ENCODE measurements at regions not wholly inside any gene's neighbourhood (a gene's known extent, or its start where the extent isn't known, plus 50 kb on each side); places are given as distances from the start of the nearest gene placed in this dataset.

GRCh38 chr20:4578375-4578774 lies 107.9 kb upstream of the PRNP start:
- ChIA-PET POLR2A (no interaction called here), CTCF (no interaction called here)
- no peak overlapping the region for H3K4me3 ChIP-seq (ENCODE audit: control insufficient read depth in 1 of 7, extremely low read depth in 1 of 7, insufficient read depth in 4 of 7, low read depth in 2 of 7, low read length in 6 of 7)
- H3K27ac ChIP-seq (ENCODE audit: insufficient read depth in 1 of 2, low read depth in 1 of 2, low read length in 2 of 2, poor library complexity in 1 of 2, severe bottlenecking in 2 of 2): no peak overlapping the region
- no CpG with 5 or more reads among the region's 1 CpG for WGBS (ENCODE audit: insufficient coverage)
- H3K36me3 ChIP-seq (ENCODE audit: control insufficient read depth in 4 of 4, insufficient read depth in 4 of 4, low read length in 3 of 4): no peaks in the 10 kb centered on the region
- peaks cover 0 to 3% (median 0%) of the 10 kb centered on the region in 5 experiments for H3K27me3 ChIP-seq (replicated peaks in 2 of 5; ENCODE audit: control insufficient read depth in 4 of 5, insufficient read depth in 5 of 5, low read length in 4 of 5)
- H3K9me3 ChIP-seq (ENCODE audit: control extremely low read depth in 1 of 5, control insufficient read depth in 4 of 5, insufficient read depth in 2 of 5, low read depth in 1 of 5, low read length in 4 of 5): peaks cover 0 to 2% (median 0%) of the 10 kb centered on the region in 5 experiments
- no peak for DNase-seq
- H3K4me1 ChIP-seq (ENCODE audit: control extremely low read depth in 1 of 4, control insufficient read depth in 4 of 4, insufficient read depth in 4 of 4, low read length in 3 of 4): peaks cover 2 to 14% (median 9%) of the 10 kb centered on the region in 4 experiments

- Histone ChIP-seq H3K4me1 (ENCODE audit: control extremely low read depth in 1 of 4, control insufficient read depth in 4 of 4, insufficient read depth in 4 of 4, low read length in 3 of 4) (peaks cover 2 to 14% (median 9%) of the 10 kb centered on the region in 4 experiments), H3K9me3 (ENCODE audit: control extremely low read depth in 1 of 5, control insufficient read depth in 4 of 5, insufficient read depth in 2 of 5, low read depth in 1 of 5, low read length in 4 of 5) (peaks cover 0 to 2% (median 0%) of the 10 kb centered on the region in 5 experiments), H3K36me3 (ENCODE audit: control insufficient read depth in 4 of 4, insufficient read depth in 4 of 4, low read length in 3 of 4) (no peaks in the 10 kb centered on the region), H3K27me3 (replicated peaks in 2 of 5; ENCODE audit: control insufficient read depth in 4 of 5, insufficient read depth in 5 of 5, low read length in 4 of 5) (no peaks in the 10 kb centered on the region), H3K4me3 (ENCODE audit: control insufficient read depth in 1 of 7, extremely low read depth in 1 of 7, insufficient read depth in 4 of 7, low read depth in 2 of 7, low read length in 6 of 7) (peak overlapping the region in 3 of 7 experiments; percentile 16 to 59 (median 22)), H3K27ac (ENCODE audit: insufficient read depth in 1 of 2, low read depth in 1 of 2, low read length in 2 of 2, poor library complexity in 1 of 2, severe bottlenecking in 2 of 2) (no peak overlapping the region)
- DNase-seq: no peak
- POLR2A ChIA-PET: no interaction called here
- CTCF ChIA-PET: interaction anchor here (1.1 kb wide), 1 partner anchor 33 kb away, joined by 3 read pairs; no protein-coding TSS in a partner anchor
- 0% methylated on average over 1 of the region's 3 CpGs for WGBS (ENCODE audit: insufficient coverage)
These were observed 111.9 kb upstream of the PRNP start for GRCh38 chr20:4574356-4574690.

- CTCF ChIA-PET: interaction anchor here (1.1 kb wide), 1 partner anchor 32 kb away, joined by 3 read pairs; no protein-coding TSS in a partner anchor
- WGBS (ENCODE audit: insufficient coverage): 19% methylated on average over 6 of the region's 8 CpGs
- H3K9me3 ChIP-seq (ENCODE audit: control extremely low read depth in 1 of 5, control insufficient read depth in 4 of 5, insufficient read depth in 2 of 5, low read depth in 1 of 5, low read length in 4 of 5): peaks cover 0 to 2% (median 0%) of the 10 kb centered on the region in 5 experiments
- H3K27me3 ChIP-seq (replicated peaks in 2 of 5; ENCODE audit: control insufficient read depth in 4 of 5, insufficient read depth in 5 of 5, low read length in 4 of 5): no peaks in the 10 kb centered on the region
- no peaks in the 10 kb centered on the region for H3K36me3 ChIP-seq (ENCODE audit: control insufficient read depth in 4 of 4, insufficient read depth in 4 of 4, low read length in 3 of 4)
- DNase-seq: peak; percentile 59 to 91 (median 90)
- H3K4me1 ChIP-seq (ENCODE audit: control extremely low read depth in 1 of 4, control insufficient read depth in 4 of 4, insufficient read depth in 4 of 4, low read length in 3 of 4): peaks cover 2 to 14% (median 9%) of the 10 kb centered on the region in 4 experiments
- H3K4me3 ChIP-seq (ENCODE audit: control insufficient read depth in 1 of 7, extremely low read depth in 1 of 7, insufficient read depth in 4 of 7, low read depth in 2 of 7, low read length in 6 of 7): peak overlapping the region in 3 of 7 experiments; percentile 16 to 59 (median 22)
- POLR2A ChIA-PET: no interaction called here
- H3K27ac ChIP-seq (ENCODE audit: insufficient read depth in 1 of 2, low read depth in 1 of 2, low read length in 2 of 2, poor library complexity in 1 of 2, severe bottlenecking in 2 of 2): no peak overlapping the region
These were observed 112.5 kb upstream of the PRNP start for GRCh38 chr20:4573564-4574355.

GRCh38 chr20:4571759-4572531 lies 114.3 kb upstream of the PRNP start:
- H3K27ac ChIP-seq (ENCODE audit: insufficient read depth in 1 of 2, low read depth in 1 of 2, low read length in 2 of 2, poor library complexity in 1 of 2, severe bottlenecking in 2 of 2): no peak overlapping the region
- no peak for DNase-seq
- H3K4me3 ChIP-seq (ENCODE audit: control insufficient read depth in 1 of 7, extremely low read depth in 1 of 7, insufficient read depth in 4 of 7, low read depth in 2 of 7, low read length in 6 of 7): no peak overlapping the region
- H3K27me3 ChIP-seq (replicated peaks in 2 of 5; ENCODE audit: control insufficient read depth in 4 of 5, insufficient read depth in 5 of 5, low read length in 4 of 5): no peaks in the 10 kb centered on the region
- no peaks in the 10 kb centered on the region for H3K36me3 ChIP-seq (ENCODE audit: control insufficient read depth in 4 of 4, insufficient read depth in 4 of 4, low read length in 3 of 4)
- WGBS (ENCODE audit: insufficient coverage): 90% methylated on average over 7 of the region's 8 CpGs
- POLR2A ChIA-PET: interaction anchor here (0.7 kb wide), 1 partner anchor 196 kb away, joined by 3 read pairs; no protein-coding TSS in a partner anchor
- CTCF ChIA-PET: no interaction called here
- peaks cover 2 to 26% (median 11%) of the 10 kb centered on the region in 4 experiments for H3K4me1 ChIP-seq (ENCODE audit: control extremely low read depth in 1 of 4, control insufficient read depth in 4 of 4, insufficient read depth in 4 of 4, low read length in 3 of 4)
- H3K9me3 ChIP-seq (ENCODE audit: control extremely low read depth in 1 of 5, control insufficient read depth in 4 of 5, insufficient read depth in 2 of 5, low read depth in 1 of 5, low read length in 4 of 5): no peaks in the 10 kb centered on the region

- no peak for DNase-seq
- H3K36me3 ChIP-seq (ENCODE audit: control insufficient read depth in 4 of 4, insufficient read depth in 4 of 4, low read length in 3 of 4): no peaks in the 10 kb centered on the region
- no peaks in the 10 kb centered on the region for H3K27me3 ChIP-seq (replicated peaks in 2 of 5; ENCODE audit: control insufficient read depth in 4 of 5, insufficient read depth in 5 of 5, low read length in 4 of 5)
- H3K4me3 ChIP-seq (ENCODE audit: control insufficient read depth in 1 of 7, extremely low read depth in 1 of 7, insufficient read depth in 4 of 7, low read depth in 2 of 7, low read length in 6 of 7): no peak overlapping the region
- 100% methylated on average over 3 of the region's 3 CpGs for WGBS (ENCODE audit: insufficient coverage)
- no peak overlapping the region for H3K27ac ChIP-seq (ENCODE audit: insufficient read depth in 1 of 2, low read depth in 1 of 2, low read length in 2 of 2, poor library complexity in 1 of 2, severe bottlenecking in 2 of 2)
- ChIA-PET CTCF (no interaction called here), POLR2A (no interaction called here)
- H3K4me1 ChIP-seq (ENCODE audit: control extremely low read depth in 1 of 4, control insufficient read depth in 4 of 4, insufficient read depth in 4 of 4, low read length in 3 of 4): peaks cover 2 to 26% (median 11%) of the 10 kb centered on the region in 4 experiments
- no peaks in the 10 kb centered on the region for H3K9me3 ChIP-seq (ENCODE audit: control extremely low read depth in 1 of 5, control insufficient read depth in 4 of 5, insufficient read depth in 2 of 5, low read depth in 1 of 5, low read length in 4 of 5)
These were observed 116.4 kb upstream of the PRNP start for GRCh38 chr20:4569865-4570264.

GRCh38 chr20:4569092-4569491 lies 117.2 kb upstream of the PRNP start:
- H3K27me3 ChIP-seq (replicated peaks in 2 of 5; ENCODE audit: control insufficient read depth in 4 of 5, insufficient read depth in 5 of 5, low read length in 4 of 5): no peaks in the 10 kb centered on the region
- no peaks in the 10 kb centered on the region for H3K9me3 ChIP-seq (ENCODE audit: control extremely low read depth in 1 of 5, control insufficient read depth in 4 of 5, insufficient read depth in 2 of 5, low read depth in 1 of 5, low read length in 4 of 5)
- no CpG with 5 or more reads among the region's 2 CpGs for WGBS (ENCODE audit: insufficient coverage)
- peaks cover 0 to 19% (median 6%) of the 10 kb centered on the region in 4 experiments for H3K4me1 ChIP-seq (ENCODE audit: control extremely low read depth in 1 of 4, control insufficient read depth in 4 of 4, insufficient read depth in 4 of 4, low read length in 3 of 4)
- no peak overlapping the region for H3K4me3 ChIP-seq (ENCODE audit: control insufficient read depth in 1 of 7, extremely low read depth in 1 of 7, insufficient read depth in 4 of 7, low read depth in 2 of 7, low read length in 6 of 7)
- H3K27ac ChIP-seq (ENCODE audit: insufficient read depth in 1 of 2, low read depth in 1 of 2, low read length in 2 of 2, poor library complexity in 1 of 2, severe bottlenecking in 2 of 2): no peak overlapping the region
- ChIA-PET POLR2A (interaction anchor here (0.5 kb wide), 1 partner anchor 346 kb away, joined by 3 read pairs; no protein-coding TSS in a partner anchor), CTCF (interaction anchor here (1.1 to 1.4 kb wide), 3 partner anchors 9 to 17 kb away, joined by 3 read pairs; no protein-coding TSS in a partner anchor)
- H3K36me3 ChIP-seq (ENCODE audit: control insufficient read depth in 4 of 4, insufficient read depth in 4 of 4, low read length in 3 of 4): no peaks in the 10 kb centered on the region
- peak in 2 of 3 donors; percentile 18 to 42 for DNase-seq

Data from common myeloid progenitor, CD34-positive (primary cell).